GM21367 (cell line): ENCODE measurements at regions not wholly inside any gene's neighbourhood (a gene's known extent, or its start where the extent isn't known, plus 50 kb on each side); places are given as distances from the start of the nearest gene placed in this dataset.
"Not testable (repeated sequence)": the region's sequence is repeated elsewhere in the genome, so short reads cannot be mapped to it uniquely, and the experiment has no call there.

Experiments used
- ATAC-seq: cut with Tn5 transposase; IDR thresholded peaks from one replicate; pipeline ENCODE4 v1.9.1; 2021; ENCODE audit not compliant: unreplicated experiment

DNA sequence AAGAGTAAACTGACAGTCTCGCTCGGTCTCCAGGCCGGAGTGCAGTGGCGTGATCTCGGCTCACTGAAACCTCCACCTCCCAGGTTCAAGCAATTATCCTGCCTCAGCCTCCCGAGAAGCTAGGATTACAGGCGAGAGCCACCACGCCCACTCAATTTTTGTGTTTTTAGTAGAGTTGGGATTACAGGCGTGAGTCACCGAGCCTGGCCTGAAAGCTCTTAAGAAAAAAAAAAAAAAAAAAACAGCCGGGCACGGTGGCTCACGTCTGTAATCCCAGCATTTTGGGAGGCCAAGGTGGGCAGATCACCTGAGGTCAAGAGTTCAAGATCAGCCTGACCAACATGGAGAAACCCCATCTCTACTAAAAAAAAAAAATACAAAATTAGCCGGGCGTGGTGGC lies 55.3 kb upstream of the THOC2 start:
- ATAC-seq: not testable (repeated sequence)

DNA sequence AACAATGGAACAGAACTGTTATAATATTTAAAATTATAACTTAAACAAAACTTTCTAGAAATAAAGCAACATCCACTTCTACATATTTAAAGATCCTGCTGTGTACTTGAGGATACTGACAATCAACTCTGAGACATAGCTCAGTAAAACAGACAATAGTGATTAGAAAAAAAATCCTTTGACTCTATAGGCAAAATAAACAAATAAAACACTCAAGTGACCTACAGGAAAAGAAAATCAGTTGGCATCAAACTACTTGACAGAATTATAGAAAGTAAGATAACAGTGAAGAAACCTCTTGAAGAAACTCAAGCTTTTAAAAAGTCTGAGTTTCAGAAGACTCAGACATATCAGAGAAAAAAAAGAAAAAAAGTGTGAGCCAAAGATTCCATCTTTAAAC lies 55.9 kb upstream of the THOC2 start:
- ATAC-seq: no peak

DNA sequence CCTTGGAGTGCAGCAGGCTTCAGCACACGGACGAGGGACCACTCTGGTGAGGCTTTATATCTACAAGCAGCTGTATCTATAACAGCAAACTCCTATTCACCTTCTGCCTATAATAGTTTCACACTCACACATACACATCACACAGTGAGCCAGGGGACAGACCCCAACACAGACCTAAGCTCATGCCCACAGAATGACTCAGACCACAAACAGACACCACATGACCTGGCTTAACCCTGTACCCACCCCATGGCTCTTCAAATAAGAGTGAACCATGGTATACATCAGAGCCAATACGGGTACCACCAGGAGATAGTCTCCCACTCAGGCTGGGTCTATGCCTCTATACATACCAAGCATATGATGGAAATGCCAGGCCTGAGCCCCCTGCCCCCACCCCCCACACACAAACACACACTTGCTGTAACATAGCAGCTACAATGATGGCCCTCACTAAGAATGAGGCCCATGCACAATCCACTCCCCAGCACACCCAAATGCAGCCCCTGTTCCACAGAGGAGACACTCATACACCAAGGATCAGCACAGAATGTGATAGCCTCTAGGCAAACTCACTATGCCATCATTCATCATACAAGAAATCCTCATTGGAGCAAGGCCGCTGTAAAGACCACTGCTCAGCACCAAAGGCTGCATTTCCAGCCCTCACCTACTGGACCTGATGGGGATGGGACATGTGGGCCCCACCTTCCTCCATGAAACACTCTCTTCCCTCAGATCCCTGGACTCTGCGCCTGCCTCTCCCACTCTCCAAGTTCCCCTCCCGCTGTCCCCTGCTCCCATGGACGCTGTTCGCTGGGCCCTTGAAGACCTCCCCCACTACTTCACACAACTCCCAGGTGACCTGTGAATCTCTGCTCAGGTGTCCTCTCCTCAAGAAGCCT lies 62.1 kb upstream of the XIAP start:
- no peak for ATAC-seq

DNA sequence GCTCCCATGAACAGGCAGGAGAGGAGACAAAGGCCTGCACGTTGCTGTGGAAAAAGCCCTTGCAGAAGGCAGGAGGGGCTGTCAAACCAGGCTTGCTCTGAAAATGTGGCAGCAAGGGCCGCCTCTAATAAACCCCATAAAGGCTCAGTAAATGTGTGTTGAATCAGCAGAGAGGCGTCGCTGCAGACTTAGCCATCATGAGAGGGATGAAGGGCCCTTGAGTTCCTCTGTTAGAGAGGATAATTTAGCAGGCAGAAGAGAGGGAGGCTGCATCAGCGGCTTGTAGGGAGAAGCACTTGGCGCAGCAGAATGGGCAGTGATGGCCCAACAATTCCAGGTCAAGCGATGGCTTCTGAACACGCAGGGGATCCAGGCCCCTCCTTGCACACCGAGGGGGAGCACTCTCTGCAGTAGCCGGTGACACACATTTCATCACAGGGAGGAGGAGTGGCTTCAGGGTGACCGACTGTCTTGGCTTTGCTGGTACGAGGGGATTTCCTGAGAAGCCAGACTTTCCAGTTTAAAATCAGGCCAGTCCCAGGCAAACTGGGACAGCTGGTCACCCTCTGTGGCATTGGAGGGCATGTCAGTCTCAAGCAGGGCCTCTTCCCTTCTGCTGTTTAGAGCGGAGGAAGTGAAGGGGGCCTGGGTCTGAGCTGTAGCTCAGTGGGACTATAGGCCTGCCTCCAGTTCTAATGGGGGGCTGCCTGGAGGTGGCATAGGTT lies 61.0 kb upstream of the XIAP start:
- ATAC-seq: not testable (repeated sequence)

DNA sequence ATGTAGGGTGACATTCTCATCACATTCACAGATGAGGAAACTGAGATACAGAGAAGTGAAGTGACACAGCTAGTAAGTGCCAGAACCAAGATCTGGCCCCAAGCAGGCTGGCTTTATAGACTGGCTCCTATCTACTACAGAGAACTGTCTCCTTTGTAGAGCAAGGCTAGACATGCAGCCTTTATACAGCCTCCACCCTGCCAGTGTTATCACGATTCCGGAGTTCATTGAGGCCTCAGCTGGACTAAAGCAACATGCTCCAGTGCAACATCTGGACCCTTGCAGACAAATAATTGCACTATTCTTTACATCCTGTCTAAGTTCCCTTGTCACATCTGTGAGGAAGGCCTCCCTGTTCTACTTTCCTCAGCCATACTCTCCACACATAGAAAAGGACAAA lies 58.0 kb upstream of the XIAP start:
- ATAC-seq: no peak

DNA sequence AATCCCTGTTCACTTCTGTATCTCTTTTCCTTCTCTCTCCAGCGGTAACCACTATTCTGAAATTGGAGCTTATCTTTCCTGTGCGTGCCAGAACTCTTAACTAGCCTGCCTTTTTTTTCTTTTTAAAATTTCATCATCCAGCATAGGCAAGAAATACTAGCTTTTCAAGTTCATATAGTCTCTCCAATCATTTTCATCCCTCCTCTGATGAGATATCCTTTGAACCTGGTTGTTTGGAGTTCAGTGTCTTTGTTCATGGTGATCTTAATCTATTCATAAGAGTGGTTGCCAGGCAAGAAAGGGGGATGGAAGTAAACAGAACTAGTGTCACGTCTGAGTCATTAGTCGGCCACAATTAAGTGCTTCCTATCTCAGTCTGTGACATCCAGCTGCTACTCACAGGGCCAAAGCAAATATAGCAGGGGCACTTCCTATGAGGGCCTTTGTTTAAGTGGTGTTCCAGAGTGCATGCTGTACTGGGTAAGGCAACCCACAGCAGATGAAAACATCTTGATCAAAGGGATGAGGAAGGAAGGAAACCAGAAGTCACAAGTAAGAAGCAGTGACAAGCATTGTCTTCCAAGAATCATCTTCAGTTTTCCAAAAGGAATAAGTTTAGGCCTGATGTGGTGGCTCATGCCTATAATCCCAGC lies 56.4 kb upstream of the XIAP start:
- ATAC-seq: peak; percentile 80

DNA sequence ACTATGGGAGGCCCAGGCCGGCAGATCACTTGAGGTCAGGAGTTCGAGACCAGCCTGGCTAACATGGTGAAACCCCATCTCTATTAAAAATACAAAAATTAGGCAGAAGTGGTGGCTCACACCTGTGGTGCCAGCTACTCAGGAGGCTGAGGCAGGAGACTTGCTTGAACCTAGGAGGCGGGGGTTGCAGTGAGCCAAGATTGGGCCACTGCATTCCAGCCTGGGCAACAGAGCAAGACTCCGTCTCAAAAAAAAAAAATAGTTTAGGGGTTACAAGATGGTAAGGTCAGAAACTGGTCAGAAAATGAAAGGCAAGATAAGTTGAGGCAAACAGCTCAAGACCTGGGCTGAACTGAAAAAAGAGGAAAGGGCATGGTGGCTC lies 55.9 kb upstream of the XIAP start:
- not testable (repeated sequence) for ATAC-seq

DNA sequence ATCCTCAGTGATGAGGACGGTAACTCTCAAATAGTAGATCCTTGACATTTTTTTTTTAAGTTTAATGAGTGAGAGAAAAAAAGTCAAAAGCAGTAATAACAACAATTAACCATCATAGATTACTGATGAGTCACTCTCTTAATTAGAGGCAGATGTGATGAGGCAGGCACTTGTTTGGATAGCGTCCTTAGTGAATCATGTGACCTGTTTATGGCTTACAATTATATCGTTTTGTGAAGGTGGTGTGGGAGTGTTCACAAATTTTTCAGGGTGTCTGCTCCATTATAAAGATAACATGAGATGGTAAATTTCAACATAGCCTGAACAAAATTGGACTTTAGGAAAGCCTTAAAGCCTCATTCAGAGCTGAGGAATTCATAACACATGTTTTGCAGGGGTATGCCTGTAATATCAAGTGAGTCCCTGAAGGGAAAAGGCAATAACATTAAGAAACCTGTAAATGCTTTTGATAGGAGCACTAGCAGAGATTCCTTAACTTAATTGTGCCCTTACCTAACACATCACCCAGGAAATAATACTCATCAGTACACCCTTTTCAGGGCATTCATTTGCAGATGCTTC lies 51.9 kb upstream of the XIAP start:
- ATAC-seq: no peak

DNA sequence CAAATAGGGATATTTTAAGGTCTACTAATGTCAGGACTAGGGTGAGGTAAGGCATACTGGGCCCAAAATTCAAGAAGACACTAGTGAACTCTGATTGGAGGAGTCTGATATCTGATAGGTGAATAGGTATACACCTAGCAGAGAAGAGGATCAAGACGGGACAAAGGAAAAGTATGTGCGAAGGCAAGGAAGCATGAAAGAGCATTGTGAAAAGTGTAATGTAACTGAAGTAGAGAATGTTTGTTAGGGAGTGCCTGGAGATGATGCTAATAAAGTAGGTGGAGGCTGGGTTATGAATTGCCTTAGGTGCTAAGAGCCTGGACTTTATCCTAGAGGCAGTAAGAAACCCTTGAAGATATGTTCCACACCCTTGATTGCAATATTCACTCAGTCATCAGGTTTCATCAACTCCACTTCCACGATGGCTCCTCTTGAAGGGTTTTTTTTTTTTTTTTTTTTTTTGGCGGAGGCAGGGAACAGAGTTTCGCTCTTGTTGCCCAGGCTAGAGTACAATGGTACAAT lies 49.9 kb upstream of the XIAP start:
- no peak for ATAC-seq
